ENCODE measurements at regions not wholly inside any gene's neighbourhood (a gene's known extent, or its start where the extent isn't known, plus 50 kb on each side); places are given as distances from the start of the nearest gene placed in this dataset.

DNA sequence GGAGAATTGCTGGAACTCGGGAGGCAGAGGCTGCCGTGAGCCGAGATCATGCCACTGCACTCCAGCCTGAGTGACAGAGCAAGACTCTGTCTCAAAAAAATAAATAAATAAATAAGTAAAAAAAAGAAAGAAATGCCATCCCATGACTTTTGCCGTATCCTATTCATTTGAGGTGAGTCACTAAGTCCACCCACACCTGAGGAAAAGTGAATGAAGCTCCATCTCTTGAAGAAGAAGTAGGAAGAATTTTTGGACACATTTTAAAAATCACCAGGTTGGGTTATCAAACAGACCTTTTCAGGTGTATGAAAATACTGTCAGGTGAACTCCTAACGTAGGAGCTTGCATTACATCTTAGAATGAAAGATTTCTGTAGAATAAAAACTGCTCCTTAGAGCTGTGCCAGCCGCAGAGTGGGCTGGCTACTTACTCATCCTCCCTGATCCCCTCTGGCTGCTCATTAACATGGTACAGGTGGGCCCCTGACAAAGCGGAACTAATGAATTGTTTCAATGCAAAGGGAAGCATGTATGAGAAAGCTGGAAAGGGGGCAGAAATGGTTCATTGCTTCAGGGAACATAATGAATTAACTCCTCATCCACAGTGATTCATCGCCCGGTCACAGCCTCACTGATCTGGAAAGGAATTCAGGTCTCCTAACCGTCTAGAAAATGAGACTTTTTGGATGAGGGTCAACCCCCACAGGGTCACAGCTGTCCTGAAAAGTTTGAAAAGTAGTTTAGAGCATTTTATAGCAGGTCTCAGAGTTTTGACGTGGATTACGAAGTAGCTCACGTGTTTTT, 191.4 kb downstream of the SPP2 start:
- intact Hi-C loops (cut with DNase I): no loop called here
- no peak for DNase-seq (ENCODE audit: low spot score)

DNA sequence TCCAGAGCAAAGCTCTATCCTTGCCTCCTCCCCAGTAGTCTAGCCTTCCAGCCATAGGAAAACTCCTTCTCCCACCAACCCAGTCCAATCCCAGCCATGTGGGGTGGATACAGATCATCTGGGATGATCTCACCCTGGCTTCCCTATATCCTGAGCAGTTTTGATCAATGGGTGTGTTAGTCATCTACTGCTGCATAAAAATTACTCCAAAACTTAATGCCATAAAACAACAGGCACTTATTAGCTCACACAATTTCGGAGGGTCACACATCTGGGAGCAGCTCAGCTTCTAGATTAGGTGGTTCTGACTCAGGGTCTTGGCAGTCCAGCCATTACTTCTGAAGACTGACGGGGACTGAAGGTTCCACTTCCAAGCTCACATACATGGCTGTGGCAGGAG, 190.4 kb downstream of the SPP2 start:
- intact Hi-C loops (cut with DNase I): no loop called here
- no peak for DNase-seq (ENCODE audit: low spot score)

DNA sequence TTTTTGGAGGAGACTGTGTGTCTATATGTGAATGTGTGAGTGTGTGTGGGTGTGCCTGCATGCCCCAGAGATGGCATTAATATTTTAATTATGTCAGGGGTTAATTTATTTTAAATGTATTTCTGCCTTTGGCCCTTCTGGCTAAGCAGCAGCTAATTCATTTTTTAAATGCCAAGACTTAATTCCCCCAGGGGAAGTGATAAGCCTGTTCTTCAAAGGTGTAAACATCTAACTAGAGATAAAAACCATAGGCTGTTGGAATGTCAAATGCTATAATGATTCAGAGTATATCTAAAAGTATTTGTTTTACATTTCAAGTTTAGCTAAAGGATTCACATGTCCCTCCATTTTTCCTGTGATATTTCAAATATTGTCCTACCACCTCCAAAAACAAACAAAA, 184.7 kb downstream of the SPP2 start:
- DNase-seq (ENCODE audit: low spot score): no peak
- intact Hi-C loops (cut with DNase I): no loop called here

DNA sequence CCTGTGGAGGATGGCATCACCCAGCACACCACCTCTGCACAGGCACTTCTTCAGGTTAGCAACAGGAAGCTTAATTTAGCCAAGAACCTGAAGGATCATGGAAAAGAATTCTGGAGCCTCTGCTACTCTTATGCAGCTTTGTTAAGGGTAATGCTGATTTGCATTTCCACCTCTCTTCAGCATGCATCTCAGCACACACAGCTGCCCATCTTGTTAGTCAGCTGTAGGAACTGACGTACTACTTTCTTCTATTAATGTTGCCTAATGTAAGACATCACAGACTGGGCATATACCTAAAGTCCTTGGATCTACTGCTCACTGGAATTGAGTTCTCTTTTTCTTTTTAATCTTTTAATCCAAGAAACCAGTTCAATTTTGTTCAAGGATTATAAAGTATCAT, 181.0 kb downstream of the SPP2 start:
- no peak for DNase-seq (ENCODE audit: low spot score)
- intact Hi-C loops (cut with DNase I): no loop called here

DNA sequence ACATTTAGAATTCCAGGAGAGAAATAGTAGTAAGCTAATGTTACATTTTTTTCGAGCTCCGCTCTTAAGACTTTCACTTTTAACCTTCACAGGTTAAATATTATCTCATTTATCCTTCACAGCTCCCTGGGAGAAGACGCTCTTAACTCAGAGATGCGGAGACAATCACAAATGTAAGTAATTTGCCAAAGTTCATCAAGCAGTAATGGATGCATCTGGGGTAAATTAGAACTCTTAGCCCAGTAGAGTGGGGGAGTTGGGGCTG, 168.5 kb downstream of the SPP2 start:
- no peak for DNase-seq (ENCODE audit: low spot score)
- intact Hi-C loops (cut with DNase I): no loop called here

DNA sequence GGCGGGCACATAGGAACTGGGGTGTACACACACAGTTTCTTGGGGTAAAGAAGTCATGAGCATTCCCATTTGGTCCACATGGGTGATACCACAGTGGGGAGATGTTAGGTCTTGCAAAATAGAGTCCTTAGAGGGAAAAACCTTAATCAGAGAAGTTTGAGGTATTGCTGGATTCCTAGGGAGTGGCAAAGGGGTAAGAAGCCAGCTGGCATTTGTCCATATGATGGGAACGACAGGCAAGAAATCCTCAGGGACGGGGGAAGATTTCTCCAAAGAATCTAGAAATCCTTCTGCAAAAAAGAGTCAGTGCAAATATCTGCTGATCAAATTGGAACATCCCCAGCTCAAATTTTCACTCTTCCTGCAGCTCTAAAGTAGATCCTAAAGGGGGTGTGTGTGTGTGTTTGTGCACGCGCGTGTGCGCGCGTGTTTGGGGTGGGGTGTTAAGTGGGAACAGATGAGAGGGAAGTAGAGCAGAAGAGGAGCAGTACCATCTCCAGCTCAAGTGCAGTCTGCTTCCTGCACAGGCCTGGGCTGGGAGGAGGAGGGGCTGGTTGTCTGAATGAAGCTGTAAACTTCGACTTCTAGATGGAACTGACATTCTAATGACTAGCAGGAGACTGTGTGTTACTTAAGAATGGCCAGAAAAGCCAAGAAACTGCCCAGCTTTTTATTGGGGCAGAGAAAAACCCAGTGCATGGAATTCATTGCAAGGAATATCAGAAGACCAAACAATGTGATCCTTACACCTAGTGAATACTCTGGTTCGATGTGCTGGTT, 168.0 kb downstream of the SPP2 start:
- DNase-seq (ENCODE audit: low spot score): no peak
- intact Hi-C loops (cut with DNase I): no loop called here

DNA sequence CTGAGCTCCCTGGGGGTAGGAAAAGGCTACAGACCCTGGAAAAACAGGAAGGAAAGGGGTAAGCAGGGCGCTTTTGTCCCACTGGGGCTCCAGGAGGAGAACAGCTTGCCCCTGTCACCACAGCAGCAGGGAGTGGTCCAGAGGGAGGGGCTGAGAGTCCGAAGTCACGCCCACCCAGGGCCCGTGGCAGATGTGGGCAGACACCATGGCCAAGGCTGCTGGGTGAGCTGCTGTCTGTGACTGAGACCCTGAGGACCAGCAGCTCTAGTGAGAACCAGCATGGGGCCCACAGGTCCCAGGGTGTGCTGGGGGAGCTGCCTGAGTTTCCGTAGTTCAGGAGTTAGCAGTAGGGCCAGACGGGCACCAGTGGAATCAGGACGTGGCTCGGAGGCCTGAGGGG, 162.0 kb downstream of the SPP2 start:
- intact Hi-C loops (cut with DNase I): no loop called here
- no peak for DNase-seq (ENCODE audit: low spot score)

DNA sequence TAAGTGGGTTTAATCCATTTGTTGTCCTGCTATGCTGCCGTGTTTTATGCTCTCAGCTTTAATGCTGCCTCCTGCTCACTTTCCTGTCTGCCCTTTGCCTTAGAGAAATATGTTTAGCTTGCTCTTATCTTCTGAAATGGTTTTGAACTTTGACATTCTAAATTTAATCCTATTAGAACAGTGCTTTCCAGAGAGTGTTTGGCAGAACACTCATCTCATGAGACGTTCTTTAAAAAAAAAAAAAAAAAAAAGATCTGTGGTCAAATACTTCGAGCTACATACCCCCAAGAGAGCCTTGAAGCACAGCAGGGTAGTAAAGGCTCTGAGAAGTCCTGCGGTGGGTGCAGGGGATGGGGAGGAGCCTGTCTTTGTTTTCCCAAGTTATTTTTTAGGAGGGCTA, 161.3 kb downstream of the SPP2 start:
- DNase-seq (ENCODE audit: low spot score): no peak
- intact Hi-C loops (cut with DNase I): no loop called here

DNA sequence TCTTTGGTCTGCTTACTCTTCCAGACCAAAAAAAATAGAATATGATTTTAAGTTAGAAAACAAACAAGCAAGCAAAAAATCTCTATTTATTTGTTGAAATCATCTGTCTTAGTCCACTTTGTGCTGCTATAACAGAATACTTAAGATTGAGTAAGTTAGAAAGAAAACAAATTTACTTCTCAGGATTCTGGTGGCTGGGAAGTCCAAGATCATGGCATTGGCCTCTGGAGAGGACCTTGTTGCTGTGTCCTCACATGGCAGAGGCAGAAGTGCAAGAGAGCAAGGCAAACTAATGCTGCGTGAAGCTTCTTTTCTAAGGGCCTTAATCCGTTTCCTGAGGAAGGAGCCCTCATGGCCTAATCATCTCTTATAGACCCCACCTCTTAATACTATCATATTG, 156.2 kb downstream of the SPP2 start:
- no peak for DNase-seq (ENCODE audit: low spot score)
- intact Hi-C loops (cut with DNase I): no loop called here

DNA sequence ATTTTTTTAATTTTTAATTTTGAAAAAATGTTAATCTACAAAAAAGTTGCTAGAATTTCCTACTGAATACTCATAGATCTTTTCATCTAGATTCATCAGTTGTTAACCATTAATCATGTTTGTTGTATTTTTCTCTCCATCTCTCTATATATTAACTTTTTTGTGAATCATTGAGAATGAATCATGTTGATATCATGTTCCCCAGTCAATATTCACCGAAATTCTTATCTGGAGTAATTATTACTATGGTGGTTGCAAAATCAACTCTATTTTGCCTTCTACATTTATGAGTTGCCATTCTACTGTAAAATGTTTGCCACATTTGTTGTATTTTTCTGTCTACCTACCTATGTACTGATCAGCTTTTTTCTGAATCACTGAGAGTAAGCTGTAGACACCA, 154.0 kb downstream of the SPP2 start:
- DNase-seq (ENCODE audit: low spot score): no peak
- intact Hi-C loops (cut with DNase I): no loop called here

DNA sequence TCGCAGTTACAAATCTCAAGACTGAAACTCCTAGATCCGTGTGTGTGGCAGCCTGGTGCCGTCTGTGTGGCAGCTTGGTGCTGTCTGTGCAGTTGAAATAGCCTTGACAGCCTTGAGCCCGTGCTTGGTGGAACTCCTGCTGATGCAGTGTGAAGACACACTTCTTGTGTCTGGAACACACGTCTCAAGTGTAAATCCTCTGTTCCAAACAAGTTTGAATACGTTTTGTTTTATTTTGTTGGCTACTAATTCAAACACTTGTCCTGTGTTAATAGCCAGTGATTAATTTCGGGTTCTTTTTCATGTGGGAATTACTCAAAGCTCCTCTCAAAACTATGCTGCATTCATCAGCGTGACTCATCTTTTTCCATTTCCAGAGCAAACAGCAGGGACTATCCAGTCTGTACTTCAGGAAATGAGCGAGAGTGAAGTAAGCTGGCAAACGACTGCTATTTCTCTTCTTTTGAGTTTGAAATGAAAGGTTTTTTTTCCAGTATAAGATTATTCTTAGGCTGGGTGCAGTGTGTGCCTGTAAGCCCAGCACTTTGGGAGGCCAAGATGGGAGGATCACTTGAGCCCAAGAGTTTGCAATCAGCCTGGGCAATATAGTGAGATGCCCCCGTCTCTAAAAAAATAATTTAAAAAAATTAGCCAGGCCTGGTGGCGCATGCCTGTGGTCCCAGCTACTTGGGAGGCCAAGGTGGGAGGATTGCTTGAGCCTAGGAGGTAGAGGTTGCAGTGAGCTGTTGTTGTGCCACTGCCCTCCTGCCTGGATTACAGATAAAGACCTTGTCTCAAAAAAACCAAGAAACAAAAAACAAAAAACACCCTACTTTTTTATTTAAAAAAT, 152.9 kb downstream of the SPP2 start:
- DNase-seq (ENCODE audit: low spot score): no peak
- intact Hi-C loops (cut with DNase I): no loop called here

DNA sequence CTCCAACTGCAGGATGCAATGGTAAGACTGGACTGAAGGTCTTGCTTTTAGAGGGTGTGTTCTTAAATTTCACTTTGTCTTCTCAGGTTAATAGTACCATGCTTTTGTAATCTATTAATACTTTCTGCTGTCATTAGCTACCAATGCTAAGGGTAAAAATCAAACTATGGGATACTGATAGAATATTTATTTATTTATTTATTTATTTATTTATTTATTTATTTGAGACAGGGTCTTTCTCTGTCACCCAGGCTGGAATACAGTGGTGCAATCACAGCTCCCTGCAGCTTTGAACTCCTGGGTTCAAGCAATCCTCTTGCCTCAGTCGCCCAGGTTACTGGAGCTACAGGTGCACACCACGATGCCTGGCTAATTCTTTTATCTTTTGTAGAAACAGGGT, 152.1 kb downstream of the SPP2 start:
- intact Hi-C loops (cut with DNase I): no loop called here
- DNase-seq (ENCODE audit: low spot score): no peak

DNA sequence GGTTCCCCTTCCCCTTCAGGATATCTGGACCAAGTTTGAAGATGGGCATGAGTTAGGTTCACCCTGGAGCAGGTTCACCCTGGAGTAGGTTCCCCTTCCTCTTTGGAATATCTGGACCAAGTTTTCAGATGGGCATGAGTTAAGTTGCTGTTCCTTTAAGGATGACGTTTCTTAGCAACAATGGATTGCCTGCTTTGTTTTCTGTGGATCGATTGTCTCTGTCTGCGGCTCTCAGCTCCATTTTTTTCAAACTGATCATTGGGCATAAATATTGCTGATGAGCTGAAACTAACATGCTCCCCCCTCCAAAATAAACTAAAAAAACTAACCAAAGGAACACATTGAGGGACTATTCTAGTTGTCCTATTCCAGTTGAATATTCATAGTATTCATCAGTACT, 149.5 kb downstream of the SPP2 start:
- intact Hi-C loops (cut with DNase I): no loop called here
- no peak for DNase-seq (ENCODE audit: low spot score)

DNA sequence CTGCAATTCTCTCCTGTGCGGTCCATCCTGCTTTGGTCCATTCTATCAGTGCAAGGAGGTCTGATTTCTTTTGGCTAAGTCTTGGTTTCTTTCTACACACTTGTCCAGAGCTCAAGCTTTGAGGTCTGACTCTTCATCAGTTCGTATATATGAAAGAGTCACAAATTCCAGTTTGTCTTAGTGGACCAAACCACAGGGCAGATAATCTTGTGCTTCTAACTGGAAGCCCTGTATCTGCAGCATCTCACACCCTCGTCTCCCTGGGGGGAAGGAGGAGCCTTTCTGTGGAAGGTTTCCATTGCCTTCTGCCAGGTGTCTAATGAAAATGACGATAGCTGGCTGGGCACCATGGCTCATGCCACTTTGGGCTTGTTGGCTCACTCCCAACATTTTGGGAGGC, 148.5 kb downstream of the SPP2 start:
- intact Hi-C loops (cut with DNase I): no loop called here

DNA sequence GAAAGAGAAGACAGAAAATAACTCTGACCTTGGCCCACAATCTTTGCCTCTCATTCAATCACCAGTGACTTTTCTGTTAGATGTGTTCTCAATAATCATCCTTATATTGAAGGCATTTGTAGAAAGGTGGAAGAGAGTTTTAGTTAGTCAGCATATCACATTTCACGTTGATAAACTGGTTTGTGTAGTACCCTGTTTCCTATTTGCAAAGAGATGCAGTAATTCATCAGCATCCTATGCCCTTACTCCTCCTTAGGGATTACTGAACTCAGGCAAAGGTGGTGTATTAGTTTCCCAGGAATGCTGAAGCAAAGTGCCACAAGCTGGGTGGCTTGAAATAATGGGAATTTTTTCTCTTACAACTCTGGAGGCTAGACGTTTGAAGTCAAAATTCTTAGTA, 145.0 kb downstream of the SPP2 start:
- intact Hi-C loops (cut with DNase I): no loop called here
- no peak for DNase-seq (ENCODE audit: low spot score)

More for the DNA sequence above, 148.5 kb downstream of the SPP2 start:
- DNase-seq (ENCODE audit: low spot score): no peak

DNA sequence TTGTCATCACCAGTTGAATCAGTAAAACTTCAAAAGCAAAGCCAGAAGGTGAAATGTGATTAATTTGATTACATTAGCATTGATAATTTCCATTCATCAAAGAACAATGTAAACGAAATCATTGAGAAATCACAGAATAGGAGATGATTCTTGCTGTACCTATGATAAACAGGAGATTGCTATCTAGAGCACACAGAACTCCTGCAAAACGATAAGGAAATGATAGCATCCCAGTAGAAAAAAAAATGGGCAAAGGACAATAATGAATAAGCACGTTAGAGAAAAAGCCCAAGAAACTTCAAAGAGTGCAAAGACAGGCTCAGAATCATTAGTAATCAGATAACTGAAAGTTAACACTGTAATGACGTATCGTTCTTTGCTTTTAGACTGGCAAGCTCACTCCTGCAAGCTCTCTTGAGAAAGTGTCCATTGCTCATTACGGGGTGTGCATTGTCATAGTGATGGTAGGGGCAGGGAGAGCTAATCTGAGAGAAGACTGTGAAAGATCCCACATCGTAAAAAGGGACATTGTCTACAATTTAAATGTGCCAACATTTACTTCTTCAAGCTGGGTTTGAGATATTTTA, 143.6 kb downstream of the SPP2 start:
- no peak for DNase-seq (ENCODE audit: low spot score)
- intact Hi-C loops (cut with DNase I): no loop called here

DNA sequence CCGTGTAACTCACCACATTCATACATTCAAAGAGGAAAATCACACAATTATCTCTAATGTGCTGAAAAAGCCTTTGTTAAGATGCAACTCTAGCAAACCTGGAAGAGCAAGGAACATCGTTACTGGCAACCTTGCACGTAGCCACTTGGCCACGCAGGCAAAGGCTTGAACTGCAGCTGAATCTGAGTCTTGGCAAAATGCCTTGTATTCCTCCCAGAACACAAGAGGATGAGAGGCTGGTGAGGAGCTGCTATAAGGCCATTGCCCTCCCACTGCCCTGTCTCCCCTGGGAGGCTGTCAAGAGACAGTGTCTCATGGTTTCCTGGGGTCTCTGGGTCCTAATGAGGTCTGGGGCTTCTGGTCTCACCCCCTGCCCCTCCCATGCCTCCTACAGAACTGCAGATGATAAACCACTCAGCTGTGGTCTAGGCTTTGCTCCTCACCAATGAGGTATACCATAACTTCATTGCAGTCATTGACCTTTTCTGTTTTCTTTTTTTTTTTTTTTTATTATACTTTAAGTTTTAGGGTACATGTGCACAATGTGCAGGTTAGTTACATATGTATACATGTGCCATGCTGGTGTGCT, 141.4 kb downstream of the SPP2 start:
- no peak for DNase-seq (ENCODE audit: low spot score)

DNA sequence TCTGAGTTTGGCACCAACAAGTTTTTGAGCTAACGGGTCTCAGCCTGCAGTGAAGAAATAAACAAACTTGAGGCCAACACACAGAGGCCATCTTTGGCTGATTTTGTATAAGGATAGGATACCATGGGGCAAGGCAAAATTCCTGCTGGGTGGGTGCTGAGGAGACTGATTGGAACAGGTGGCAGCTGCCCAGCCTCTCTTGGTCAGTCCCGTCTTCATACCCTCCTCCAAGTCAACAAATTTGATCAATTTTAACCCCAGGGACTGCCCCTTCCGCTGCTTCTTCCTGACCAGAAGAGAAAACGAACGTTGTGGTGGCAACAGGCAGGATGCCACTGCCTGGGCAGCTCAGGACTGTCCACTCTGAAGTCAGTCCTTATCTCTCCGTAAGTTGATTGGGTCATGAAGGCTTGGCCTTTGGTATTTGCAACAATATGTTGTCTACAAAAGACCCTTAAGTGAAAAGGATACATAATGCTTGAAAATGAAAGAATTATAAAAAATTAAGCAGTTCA, 139.3 kb downstream of the SPP2 start:
- no peak for DNase-seq (ENCODE audit: low spot score)
- intact Hi-C loops (cut with DNase I): no loop called here

More for the DNA sequence above, 141.4 kb downstream of the SPP2 start:
- intact Hi-C loops (cut with DNase I): no loop called here

DNA sequence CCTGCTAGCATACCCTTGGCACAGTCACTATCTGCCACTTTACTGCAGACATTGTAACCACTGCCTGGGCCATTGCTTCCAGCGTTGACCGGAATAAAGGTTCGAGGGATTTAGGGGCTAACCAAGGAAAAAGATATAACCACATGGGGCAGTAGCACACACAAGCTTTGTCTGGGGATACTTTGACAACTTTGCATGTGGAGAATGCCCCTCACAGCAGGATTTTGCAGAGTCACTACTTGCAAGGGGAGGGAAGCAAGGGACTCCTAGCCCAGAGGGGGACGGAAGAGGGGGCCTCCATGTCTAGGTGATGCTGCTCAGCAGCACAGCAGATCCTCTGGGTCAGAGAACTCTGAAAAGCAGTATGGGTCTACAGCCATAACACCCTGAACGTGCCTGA, 138.7 kb downstream of the SPP2 start:
- intact Hi-C loops (cut with DNase I): no loop called here
- DNase-seq (ENCODE audit: low spot score): no peak

All from cardiac septum (tissue), 1 donor.